ENCODE measurements at regions not wholly inside any gene's neighbourhood (a gene's known extent, or its start where the extent isn't known, plus 50 kb on each side); places are given as distances from the start of the nearest gene placed in this dataset.
"Not testable (repeated sequence)": the region's sequence is repeated elsewhere in the genome, so short reads cannot be mapped to it uniquely, and the experiment has no call there.

GRCh38 chr12:76292891-76293290, 55.3 kb downstream of the BBS10 start:
- DNase-seq, result not testable (repeated sequence)

DNA sequence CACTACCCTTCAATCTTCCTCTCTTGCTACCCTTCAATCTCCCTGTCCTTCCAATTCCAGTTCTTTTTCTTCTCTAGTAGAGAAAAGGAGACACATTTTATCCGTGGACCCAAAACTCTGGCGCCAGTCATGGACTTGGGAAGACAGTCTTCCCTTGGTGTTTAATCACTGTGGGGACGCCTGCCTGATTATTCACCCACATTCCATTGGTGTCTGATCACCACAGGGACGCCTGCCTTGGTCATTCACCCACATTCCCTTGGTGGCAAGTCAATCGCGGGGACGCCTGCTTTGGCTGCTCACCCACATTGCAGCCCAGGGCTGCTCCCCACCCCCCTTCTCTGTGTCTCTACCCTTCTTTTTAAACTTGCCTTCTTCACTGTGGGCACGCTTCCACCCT, 55.9 kb downstream of the BBS10 start:
- DNase-seq, result not testable (repeated sequence)

DNA sequence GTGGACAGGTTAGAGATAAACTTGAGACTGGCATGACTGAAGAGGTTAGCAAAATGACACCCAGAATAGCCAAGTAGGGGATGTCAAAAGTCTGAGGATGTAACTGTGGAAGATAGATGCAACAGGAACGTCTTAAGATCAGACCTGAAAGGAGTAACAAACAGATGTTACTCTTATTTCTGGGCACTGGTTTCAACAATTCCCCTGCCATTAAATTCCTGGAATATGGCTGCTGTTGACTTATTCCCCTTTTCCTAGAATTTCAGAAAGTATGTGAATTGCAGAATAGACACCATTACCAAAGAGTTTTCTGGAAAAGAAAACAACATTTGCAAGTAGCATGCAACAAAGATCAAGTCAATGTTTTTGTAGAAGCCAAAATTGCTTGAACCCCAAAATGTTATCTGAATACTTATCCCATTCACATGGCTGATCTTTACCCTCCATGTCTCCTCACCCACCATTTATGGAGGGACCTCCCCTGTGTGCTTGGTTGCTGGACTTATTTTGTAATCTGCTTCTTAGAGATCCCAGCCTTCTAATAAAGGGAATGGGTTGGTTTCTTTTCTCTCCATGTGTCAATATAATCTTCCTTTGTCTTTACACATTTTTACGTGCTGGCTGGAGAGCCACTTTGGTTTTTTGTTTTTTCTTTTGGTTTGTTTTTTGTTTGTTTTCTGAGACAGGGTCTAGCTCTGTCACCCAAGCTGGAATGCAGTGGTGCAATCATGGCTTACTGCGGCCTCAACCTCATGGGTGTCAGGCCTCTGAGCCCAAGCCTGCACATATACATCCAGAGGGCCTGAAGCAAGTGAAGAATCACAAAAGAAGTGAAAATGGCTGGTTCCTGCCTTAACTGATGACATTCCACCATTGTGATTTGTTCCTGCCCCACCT, 57.0 kb downstream of the BBS10 start:
- DNase-seq, result no peak

DNA sequence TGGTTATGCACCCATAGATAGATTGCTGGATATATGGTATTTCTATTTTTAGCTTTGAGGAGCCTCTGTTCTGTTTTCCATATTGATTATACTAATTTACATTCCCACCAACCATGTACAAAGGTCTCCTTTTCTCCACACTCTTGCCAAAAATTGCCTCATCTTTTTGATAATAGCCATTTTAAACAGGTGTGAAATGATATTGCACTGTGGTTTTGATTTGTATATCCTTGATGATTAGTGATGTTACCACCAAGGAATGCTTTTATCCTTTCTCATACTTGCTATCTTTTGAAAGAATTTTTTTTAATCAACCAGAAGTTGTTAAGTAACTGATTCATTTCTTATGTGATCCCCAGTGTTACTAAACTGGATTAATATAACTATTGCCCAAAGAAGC, 60.0 kb downstream of the BBS10 start:
- DNase-seq, result no peak

- DNase-seq, result no peak
These were observed 63.1 kb downstream of the BBS10 start for GRCh38 chr12:76284816-76285750.

- DNase-seq, result no peak
These were observed 65.5 kb downstream of the BBS10 start for GRCh38 chr12:76282744-76283143.

DNA sequence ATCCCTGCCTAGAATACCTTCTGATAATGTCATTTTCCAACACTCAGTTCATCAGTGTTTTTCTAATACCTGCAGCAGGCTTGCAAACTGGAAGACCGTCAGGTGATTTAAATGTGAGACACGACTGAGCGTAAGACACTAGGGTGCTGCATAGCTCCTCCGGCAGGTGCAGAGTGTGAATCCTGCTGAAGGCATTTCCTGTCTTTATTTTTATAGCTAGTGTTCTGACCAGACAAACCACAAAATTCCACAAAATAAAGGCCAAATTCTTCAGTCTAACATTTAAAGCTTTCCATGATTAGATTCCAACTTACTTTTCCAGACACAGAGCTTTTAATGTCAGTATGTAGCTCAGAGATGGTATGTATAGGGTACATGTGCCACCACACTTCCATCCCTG, 70.7 kb downstream of the BBS10 start:
- DNase-seq, result no peak

GRCh38 chr12:76276499-76277151, 71.6 kb downstream of the BBS10 start:
- DNase-seq, result no peak

DNA sequence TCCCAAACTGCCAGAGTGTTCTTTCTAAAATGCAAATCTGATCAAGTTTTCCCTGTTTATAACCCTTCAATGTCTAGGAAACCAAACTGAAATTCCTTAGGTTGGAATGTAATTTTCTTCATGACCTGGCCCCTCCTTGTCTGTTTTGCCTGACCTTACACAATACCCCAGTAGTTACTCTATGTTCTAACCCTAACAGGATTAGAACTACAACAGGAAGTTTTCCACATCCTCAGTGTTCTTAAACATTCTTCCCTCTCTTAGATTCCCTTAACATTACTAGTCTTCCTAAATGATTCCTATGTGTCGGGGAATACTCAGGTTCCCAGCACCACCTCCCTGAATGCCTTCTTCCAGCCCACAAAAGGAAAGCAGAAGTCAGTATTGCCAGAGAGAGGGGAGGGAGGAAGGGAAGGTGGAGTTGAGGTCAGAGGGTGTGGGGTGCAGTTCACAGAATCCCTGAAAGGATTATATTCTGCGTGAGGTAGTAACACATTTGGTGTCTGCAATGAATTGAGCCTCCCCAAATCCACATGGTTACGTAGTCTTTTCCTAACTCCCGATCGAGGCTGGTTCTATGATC, 72.6 kb downstream of the BBS10 start:
- no peak for DNase-seq

- DNase-seq, result no peak
These were observed 73.7 kb downstream of the BBS10 start for GRCh38 chr12:76274420-76275083.

- DNase-seq, result no peak
These were observed 75.9 kb downstream of the BBS10 start for GRCh38 chr12:76272287-76272686.

DNA sequence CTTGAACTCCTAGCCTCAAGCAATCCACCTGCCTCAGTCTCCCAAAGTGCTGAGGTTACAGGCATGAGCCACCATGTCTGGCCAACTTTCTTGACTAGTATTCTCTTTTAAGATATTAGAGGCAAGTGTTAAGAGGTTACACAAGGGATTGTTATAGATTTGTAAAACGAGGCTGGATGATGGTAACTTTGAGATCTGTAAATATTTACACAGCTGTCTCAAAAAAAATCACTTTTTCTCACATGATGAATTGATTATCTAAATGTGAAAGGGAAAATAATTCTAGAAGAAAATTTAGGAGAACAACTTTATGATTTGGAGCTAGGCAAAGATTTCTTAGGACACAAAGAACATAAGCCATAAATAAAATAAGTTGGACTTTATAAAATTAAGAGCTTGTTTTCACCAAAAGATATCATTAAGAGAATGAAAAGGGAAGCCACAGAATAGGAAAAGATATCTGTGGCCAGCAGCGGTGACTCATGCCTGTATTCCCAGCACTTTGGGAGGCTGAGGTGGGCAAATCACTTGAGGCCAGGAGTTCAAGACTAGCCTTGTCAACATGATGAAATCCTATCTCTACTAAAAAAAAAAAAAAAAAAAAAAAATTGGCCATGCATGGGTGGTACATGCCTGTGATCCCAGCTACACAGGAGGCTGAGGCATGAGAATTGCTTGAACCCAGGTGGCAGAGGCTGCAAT, 77.4 kb downstream of the BBS10 start:
- DNase-seq, result no peak

DNA sequence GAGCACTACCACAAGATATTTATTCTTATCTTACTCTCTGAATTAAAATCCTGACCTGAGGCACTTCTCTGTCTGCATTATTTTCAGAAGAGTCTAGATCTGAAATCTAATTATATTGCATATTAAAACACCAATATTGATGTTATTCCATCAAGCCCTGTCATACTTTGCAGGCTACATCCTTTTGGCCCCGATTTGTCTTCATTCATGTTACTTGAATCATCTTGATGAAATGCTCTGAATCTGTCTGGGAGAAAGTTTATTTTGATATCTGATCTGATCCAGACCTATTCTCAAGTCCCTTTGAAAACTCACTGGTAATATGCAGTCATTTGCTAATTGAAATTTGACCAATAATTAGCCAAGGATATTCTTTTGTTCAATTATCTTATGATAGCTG, 79.9 kb downstream of the BBS10 start:
- DNase-seq, result no peak

DNA sequence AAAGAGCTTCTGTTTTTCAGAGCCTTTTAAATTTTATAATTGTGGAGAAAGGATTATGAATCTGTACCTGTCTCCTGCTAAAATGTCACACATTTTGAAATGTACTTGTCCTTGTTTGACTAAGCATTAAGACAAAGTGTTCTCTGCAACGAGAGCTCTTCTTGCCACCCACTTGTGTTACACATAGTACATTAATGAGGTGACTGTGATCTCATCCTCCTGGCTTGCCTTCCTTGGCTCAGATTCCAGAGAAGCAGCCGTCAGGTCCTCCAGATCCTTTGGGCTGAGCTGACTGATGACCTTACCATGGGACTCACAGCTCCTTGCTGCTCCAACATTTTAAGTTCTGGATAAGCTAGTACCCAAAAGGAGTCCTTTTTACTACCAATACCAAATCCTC, 81.4 kb downstream of the BBS10 start:
- DNase-seq, result no peak

DNA sequence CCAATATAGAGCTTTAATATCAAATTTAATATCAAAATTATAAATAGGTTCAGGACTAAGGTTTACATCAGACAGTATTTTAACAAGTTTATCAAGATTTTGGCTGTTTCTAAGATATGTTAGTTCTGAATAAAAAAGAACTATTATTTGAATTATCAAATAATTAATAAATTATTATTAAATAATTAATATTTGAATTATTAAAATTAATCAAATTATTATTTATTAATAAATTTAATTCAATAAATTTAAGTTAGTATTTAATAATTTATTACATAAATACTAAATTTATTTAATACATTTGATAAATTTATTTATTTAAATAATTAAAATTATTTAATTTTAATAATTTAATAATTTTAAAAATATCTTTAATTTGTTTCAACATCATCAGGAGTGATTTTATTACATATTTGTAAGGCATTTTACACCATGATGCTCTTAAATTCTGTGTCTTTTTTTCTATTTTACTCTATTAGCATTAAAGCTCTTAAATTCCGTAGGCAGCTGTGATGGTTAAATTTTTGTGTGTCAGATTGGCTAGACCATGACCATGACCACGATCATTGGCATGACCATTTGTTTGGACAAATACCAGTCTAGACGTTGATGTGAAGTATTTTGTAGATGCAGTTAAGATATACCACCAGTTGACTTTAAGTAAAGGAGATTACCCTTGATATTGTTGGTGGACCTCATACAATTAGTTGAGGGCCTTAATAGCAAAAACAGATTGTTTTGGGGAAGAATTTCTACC, 82.6 kb downstream of the BBS10 start:
- no peak for DNase-seq

DNA sequence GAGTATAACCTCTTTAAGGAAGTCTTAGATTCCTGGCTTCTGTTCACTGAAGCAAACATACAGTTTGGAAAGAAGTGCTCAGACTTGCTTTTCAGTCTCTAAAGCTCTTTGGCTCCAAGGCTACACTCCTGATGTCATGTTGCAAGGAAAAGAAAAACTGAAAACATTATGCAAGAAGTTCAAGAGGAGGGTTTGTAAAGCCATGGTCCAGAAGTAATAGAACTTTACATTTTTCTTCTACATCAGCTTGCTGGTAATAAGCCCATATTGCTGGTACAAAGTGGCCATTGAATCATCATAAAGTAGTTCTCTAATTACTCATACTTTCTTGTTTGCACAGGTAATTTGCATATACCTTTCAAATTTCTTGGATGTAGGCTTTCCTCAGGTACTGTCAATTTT, 83.6 kb downstream of the BBS10 start:
- DNase-seq, result no peak

- no peak for DNase-seq
These were observed 84.5 kb downstream of the BBS10 start for GRCh38 chr12:76263696-76264095.

DNA sequence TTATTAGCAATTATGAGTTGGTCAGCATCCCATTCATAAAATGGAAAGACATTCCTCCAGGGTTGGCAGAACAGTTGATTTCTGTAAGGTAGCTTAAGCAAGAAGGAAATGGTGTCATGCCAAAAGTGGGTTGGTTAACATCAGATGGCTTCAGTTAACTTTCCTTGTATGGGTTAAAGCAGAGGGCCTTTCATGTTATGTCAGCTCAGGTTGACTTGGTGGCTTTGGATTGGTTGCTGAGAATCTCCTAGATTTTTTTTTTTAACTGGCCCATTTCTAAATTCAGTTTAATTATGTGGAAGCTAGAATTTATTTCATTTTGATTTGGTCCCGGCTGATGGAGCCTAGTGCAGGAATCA, 87.8 kb downstream of the BBS10 start:
- no peak for DNase-seq

GRCh38 chr12:76259660-76260389, 88.4 kb downstream of the BBS10 start:
- no peak for DNase-seq

DNA sequence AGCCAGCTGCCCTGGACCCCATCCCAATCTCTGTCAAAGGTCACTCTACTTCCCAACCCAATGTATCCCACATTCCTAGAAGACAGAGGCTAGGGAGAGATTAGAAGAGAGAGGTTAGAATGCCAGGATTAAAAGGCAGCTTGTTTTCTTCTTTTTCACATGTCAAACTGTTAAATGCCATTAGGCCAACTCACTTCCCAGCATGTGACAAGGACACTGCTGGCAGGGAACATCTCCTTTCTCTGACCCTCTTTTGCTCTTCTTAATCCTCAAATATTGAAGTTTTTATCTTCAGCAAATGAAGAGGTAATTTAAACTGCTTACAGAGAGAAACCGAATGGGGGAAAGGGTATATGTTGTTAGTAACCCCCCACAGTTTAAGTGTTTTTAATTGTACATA, 89.1 kb downstream of the BBS10 start:
- no peak for DNase-seq
